ENCODE measurements at regions not wholly inside any gene's neighbourhood (a gene's known extent, or its start where the extent isn't known, plus 50 kb on each side); places are given as distances from the start of the nearest gene placed in this dataset.

- no peak for TF ChIP-seq ZNF217 (IDR thresholded peaks at IDR 0.05)
- no peak for TF ChIP-seq IKZF1 (conservative IDR thresholded peaks at IDR 0.05)
Observed at GRCh38 chr2:217448860-217449259, 553.9 kb downstream of the TNS1 start (continued).

GRCh38 chr2:217445723-217446122 is 557.1 kb downstream of the TNS1 start:
- FAIRE-seq (no peak), DNase-seq (ENCODE audit: low read depth, low spot score) (no peak), ATAC-seq (no peak)
- POLR2A ChIA-PET: no interaction called here
- no peak overlapping the region for H3K27ac ChIP-seq (ENCODE audit: control insufficient read depth, insufficient read depth)
- H3K4me3 ChIP-seq: no peak overlapping the region
- WGBS (ENCODE audit: insufficient coverage, insufficient replicate concordance, low lambda C conversion rate, missing lambda C conversion rate): 53% methylated on average over 4 of the region's 4 CpGs
- no peak overlapping the region for H3K9ac ChIP-seq (ENCODE audit: control insufficient read depth, insufficient read depth, low read length)
- in situ Hi-C loops (cut with MboI): no loop called here
- no peak overlapping the region for H3K4me2 ChIP-seq (ENCODE audit: control insufficient read depth, insufficient read depth)
- H3K9me3 ChIP-seq (replicated peaks; ENCODE audit: control insufficient read depth, insufficient read depth, low read length): no peaks in the 10 kb centered on the region; the same call in 1 of the 3 replicates
- no peaks in the 10 kb centered on the region for H3K27me3 ChIP-seq (replicated peaks in 1 of 2; ENCODE audit: control insufficient read depth in 2 of 2, insufficient read depth in 2 of 2, low read length in 1 of 2)
- peaks cover 8% of the 10 kb centered on the region for H3K4me1 ChIP-seq (ENCODE audit: control insufficient read depth, insufficient read depth, low read length)
- RAD21 ChIA-PET (ENCODE audit: unreplicated experiment): no interaction called here
- H4K20me1 ChIP-seq (ENCODE audit: control insufficient read depth, insufficient read depth): no peaks in the 10 kb centered on the region
- CTCF ChIA-PET: no interaction called here
- intact Hi-C loops (cut with micrococcal nuclease; ENCODE audit: unreplicated experiment): loop anchor here (2.0 to 10.0 kb wide), 2 partner anchors 223 to 361 kb away; no protein-coding TSS in a partner anchor
- no peaks in the 10 kb centered on the region for H3K36me3 ChIP-seq (ENCODE audit: control insufficient read depth in 2 of 2, insufficient read depth in 2 of 2, low read length in 1 of 2)
- BruUV-seq (replicated peaks): no TSS peak
- no peaks in the 10 kb centered on the region for H3K79me2 ChIP-seq (ENCODE audit: control insufficient read depth, insufficient read depth, low read length)
- SMC1A ChIA-PET (ENCODE audit: uncharacterized antibody, unreplicated experiment): interaction anchor here (1.0 kb wide), 1 partner anchor 15 kb away, joined by 3 read pairs; no protein-coding TSS in a partner anchor
- no peak overlapping the region for H2AFZ ChIP-seq (ENCODE audit: control insufficient read depth, low read depth, low read length)
- TF ChIP-seq ZNF384 (IDR thresholded peaks at IDR 0.05; ENCODE audit: borderline replicate concordance, low read depth, low read length) (no peak), HDAC2 (IDR thresholded peaks at IDR 0.05) (no peak), NR2C1 (IDR thresholded peaks at IDR 0.05) (no peak), ETV6 (conservative IDR thresholded peaks at IDR 0.05 in 1 of 2, IDR thresholded peaks at IDR 0.05 in 1 of 2; ENCODE audit: borderline replicate concordance in 1 of 2, low read depth in 1 of 2) (no peak), RAD51 (IDR thresholded peaks at IDR 0.05) (no peak), EED (IDR thresholded peaks at IDR 0.05; ENCODE audit: low read depth) (no peak), IKZF1 (conservative IDR thresholded peaks at IDR 0.05) (no peak), ATF3 (IDR thresholded peaks at IDR 0.05; ENCODE audit: borderline replicate concordance, extremely low read depth, low read depth, low read length) (no peak), NR2C2 (IDR thresholded peaks at IDR 0.05; ENCODE audit: borderline replicate concordance, control insufficient read depth, insufficient read length, low read depth) (no peak), JUND (IDR thresholded peaks at IDR 0.05; ENCODE audit: low read depth, low read length) (no peak), TBL1XR1 (IDR thresholded peaks at IDR 0.05; ENCODE audit: low read depth, low read length) (no peak), ZNF622 (IDR thresholded peaks at IDR 0.05) (no peak), ZNF207 (IDR thresholded peaks at IDR 0.05; ENCODE audit: borderline replicate concordance) (no peak), ELK1 (IDR thresholded peaks at IDR 0.05; ENCODE audit: low read depth, low read length) (no peak), MYC (IDR thresholded peaks at IDR 0.05; ENCODE audit: insufficient read depth, insufficient read length, insufficient replicate concordance, low read length, severe bottlenecking) (no peak), NFXL1 (IDR thresholded peaks at IDR 0.05; ENCODE audit: borderline replicate concordance) (no peak), SP1 (IDR thresholded peaks at IDR 0.05; ENCODE audit: low read depth, low read length) (no peak), ESRRA (IDR thresholded peaks at IDR 0.05; ENCODE audit: low read length) (no peak), CEBPB (IDR thresholded peaks at IDR 0.05; ENCODE audit: borderline replicate concordance in 1 of 2, low read depth in 2 of 2, low read length in 2 of 2) (no peak), MTA3 (IDR thresholded peaks at IDR 0.05; ENCODE audit: borderline replicate concordance, low read length) (no peak)

All from GM12878 (cell line).